GM21367 (cell line): ENCODE measurements at regions not wholly inside any gene's neighbourhood (a gene's known extent, or its start where the extent isn't known, plus 50 kb on each side); places are given as distances from the start of the nearest gene placed in this dataset.
"Not testable (repeated sequence)": the region's sequence is repeated elsewhere in the genome, so short reads cannot be mapped to it uniquely, and the experiment has no call there.

Experiments
- ATAC-seq: cut with Tn5 transposase; IDR thresholded peaks from one replicate; pipeline ENCODE4 v1.9.1; 2021; ENCODE audit not compliant: unreplicated experiment

- ATAC-seq, result no peak
These were observed 1036.2 kb upstream of the FLRT2 start for GRCh38 chr14:84493779-84494178.

- ATAC-seq, result no peak
These were observed 1033.3 kb upstream of the FLRT2 start for GRCh38 chr14:84496677-84497076.

- not testable (repeated sequence) for ATAC-seq
These were observed 1017.1 kb upstream of the FLRT2 start for GRCh38 chr14:84512823-84513222.

- ATAC-seq, result no peak
These were observed 1010.1 kb upstream of the FLRT2 start for GRCh38 chr14:84519836-84520235.

GRCh38 chr14:84520711-84521338 is 1009.1 kb upstream of the FLRT2 start:
- ATAC-seq, result no peak

GRCh38 chr14:84523746-84524145 is 1006.2 kb upstream of the FLRT2 start:
- ATAC-seq, result no peak

- ATAC-seq, result no peak
These were observed 1002.2 kb upstream of the FLRT2 start for GRCh38 chr14:84527706-84528105.

- ATAC-seq, result no peak
These were observed 997.9 kb upstream of the FLRT2 start for GRCh38 chr14:84532016-84532415.

GRCh38 chr14:84533181-84533725 is 996.7 kb upstream of the FLRT2 start:
- no peak for ATAC-seq

GRCh38 chr14:84533791-84534190 is 996.2 kb upstream of the FLRT2 start:
- no peak for ATAC-seq

- ATAC-seq, result no peak
These were observed 994.5 kb upstream of the FLRT2 start for GRCh38 chr14:84535484-84535883.

- no peak for ATAC-seq
These were observed 994.0 kb upstream of the FLRT2 start for GRCh38 chr14:84535976-84536375.

GRCh38 chr14:84541018-84541417 is 988.9 kb upstream of the FLRT2 start:
- no peak for ATAC-seq

GRCh38 chr14:84543859-84544258 is 986.1 kb upstream of the FLRT2 start:
- no peak for ATAC-seq

- ATAC-seq, result no peak
These were observed 985.3 kb upstream of the FLRT2 start for GRCh38 chr14:84544486-84545131.

GRCh38 chr14:84546236-84546635 is 983.7 kb upstream of the FLRT2 start:
- ATAC-seq, result no peak

GRCh38 chr14:84554136-84554535 is 975.8 kb upstream of the FLRT2 start:
- ATAC-seq, result no peak

- ATAC-seq, result no peak
These were observed 974.5 kb upstream of the FLRT2 start for GRCh38 chr14:84555493-84555892.

GRCh38 chr14:84566109-84566508 is 963.8 kb upstream of the FLRT2 start:
- ATAC-seq, result no peak

- ATAC-seq, result no peak
These were observed 954.3 kb upstream of the FLRT2 start for GRCh38 chr14:84575681-84576080.

GRCh38 chr14:84579292-84579691 is 950.7 kb upstream of the FLRT2 start:
- ATAC-seq, result no peak

- no peak for ATAC-seq
These were observed 948.9 kb upstream of the FLRT2 start for GRCh38 chr14:84581041-84581440.

- ATAC-seq, result no peak
These were observed 945.4 kb upstream of the FLRT2 start for GRCh38 chr14:84584511-84584910.
